BJ (cell line): ENCODE measurements at regions not wholly inside any gene's neighbourhood (a gene's known extent, or its start where the extent isn't known, plus 50 kb on each side); places are given as distances from the start of the nearest gene placed in this dataset.

Experiments
- CTCF ChIA-PET: fragments of 350-600 bp; formaldehyde crosslinking; extraction: SDS; loops from one replicate; lab custom pipeline; 2021; ENCODE audit warnings: antibody characterized with exemption, inconsistent platforms; lab: Yijun Ruan, JAX
- POLR2A ChIA-PET: fragments of 300-600 bp; sonication (Branson Sonifier 250); formaldehyde crosslinking; extraction: SDS; loops from one replicate; lab custom pipeline; 2021; ENCODE audit warnings: antibody characterized with exemption; lab: Charles Lee
- DNase-seq: peaks from one replicate; pipeline ENCODE4 v3.0.0-alpha.2; 2011; ENCODE audit warnings: low read depth
- H3K27me3 ChIP-seq: 2 replicates; pipeline ENCODE4 v1.6.0; 2011; ENCODE audit warnings: low read length; ENCODE audit not compliant: control insufficient read depth, insufficient read depth
- H3K36me3 ChIP-seq: 2 replicates; pipeline ENCODE4 v1.5.1; 2011; ENCODE audit warnings: low read length; ENCODE audit not compliant: control insufficient read depth, insufficient read depth
- H3K4me3 ChIP-seq: 2 replicates; pipeline ENCODE4 v1.5.1; 2011; ENCODE audit warnings: low read depth, mild to moderate bottlenecking, control low read depth, low read length
- CTCF ChIP-seq: IDR thresholded peaks from 2 replicates; pipeline ENCODE4 v1.5.1; 2011; ENCODE audit warnings: low read depth, mild to moderate bottlenecking, control low read depth, inconsistent platforms, low read length, moderate library complexity; ENCODE audit not compliant: insufficient read depth

DNA sequence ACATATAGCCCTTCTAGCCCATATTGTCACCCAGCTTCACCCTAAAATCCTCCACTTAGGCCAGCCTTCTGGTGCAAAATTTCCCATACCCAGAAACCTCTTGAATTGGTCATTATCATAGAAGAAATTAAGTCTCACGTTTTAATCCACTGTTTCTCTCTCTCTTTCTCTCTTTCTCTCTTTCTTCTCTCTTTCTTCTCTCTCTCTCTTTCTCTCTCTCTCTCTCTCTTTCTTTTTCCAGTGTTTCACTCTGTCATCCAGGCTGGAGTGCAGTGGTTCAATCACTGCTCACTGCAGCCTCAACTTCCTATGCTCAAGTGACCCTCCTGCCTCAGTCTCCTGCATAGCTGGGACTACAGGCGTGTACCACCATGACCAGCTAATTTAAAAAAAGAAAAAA, 363.4 kb downstream of the TMEM167A start:
- CTCF ChIA-PET, result no interaction called here
- TF ChIP-seq CTCF, result no peak
- no peaks in the 10 kb centered on the region for H3K27me3 ChIP-seq
- POLR2A ChIA-PET, result no interaction called here
- no peak overlapping the region for H3K4me3 ChIP-seq
- no peak for DNase-seq
- no peaks in the 10 kb centered on the region for H3K36me3 ChIP-seq

- no peak for DNase-seq
- Histone ChIP-seq H3K36me3 (no peaks in the 10 kb centered on the region), H3K4me3 (no peak overlapping the region), H3K27me3 (no peaks in the 10 kb centered on the region)
- ChIA-PET CTCF (interaction anchor here (0.6 kb wide), 1 partner anchor 724 kb away, joined by 3 read pairs; no protein-coding TSS in a partner anchor), POLR2A (no interaction called here)
- TF ChIP-seq CTCF, result no peak
Measured at GRCh38 chr5:82707741-82708140, 369.5 kb downstream of the TMEM167A start.

GRCh38 chr5:82704381-82704780, 372.8 kb downstream of the TMEM167A start:
- DNase-seq, result no peak
- Histone ChIP-seq H3K27me3 (no peaks in the 10 kb centered on the region), H3K36me3 (no peaks in the 10 kb centered on the region), H3K4me3 (no peak overlapping the region)
- no peak for TF ChIP-seq CTCF
- ChIA-PET POLR2A (no interaction called here), CTCF (no interaction called here)

- TF ChIP-seq CTCF, result no peak
- no peak for DNase-seq
- Histone ChIP-seq H3K36me3 (no peaks in the 10 kb centered on the region), H3K4me3 (no peak overlapping the region), H3K27me3 (no peaks in the 10 kb centered on the region)
- ChIA-PET POLR2A (no interaction called here), CTCF (no interaction called here)
Measured at GRCh38 chr5:82702046-82702445, 375.1 kb downstream of the TMEM167A start.

- ChIA-PET POLR2A (no interaction called here), CTCF (no interaction called here)
- TF ChIP-seq CTCF, result no peak
- no peak for DNase-seq
- H3K4me3 ChIP-seq, result no peak overlapping the region
- H3K36me3 ChIP-seq, result no peaks in the 10 kb centered on the region
- H3K27me3 ChIP-seq, result no peaks in the 10 kb centered on the region
Measured at GRCh38 chr5:82699737-82700136, 377.5 kb downstream of the TMEM167A start.
